ENCODE measurements at regions not wholly inside any gene's neighbourhood (a gene's known extent, or its start where the extent isn't known, plus 50 kb on each side); places are given as distances from the start of the nearest gene placed in this dataset.

DNA sequence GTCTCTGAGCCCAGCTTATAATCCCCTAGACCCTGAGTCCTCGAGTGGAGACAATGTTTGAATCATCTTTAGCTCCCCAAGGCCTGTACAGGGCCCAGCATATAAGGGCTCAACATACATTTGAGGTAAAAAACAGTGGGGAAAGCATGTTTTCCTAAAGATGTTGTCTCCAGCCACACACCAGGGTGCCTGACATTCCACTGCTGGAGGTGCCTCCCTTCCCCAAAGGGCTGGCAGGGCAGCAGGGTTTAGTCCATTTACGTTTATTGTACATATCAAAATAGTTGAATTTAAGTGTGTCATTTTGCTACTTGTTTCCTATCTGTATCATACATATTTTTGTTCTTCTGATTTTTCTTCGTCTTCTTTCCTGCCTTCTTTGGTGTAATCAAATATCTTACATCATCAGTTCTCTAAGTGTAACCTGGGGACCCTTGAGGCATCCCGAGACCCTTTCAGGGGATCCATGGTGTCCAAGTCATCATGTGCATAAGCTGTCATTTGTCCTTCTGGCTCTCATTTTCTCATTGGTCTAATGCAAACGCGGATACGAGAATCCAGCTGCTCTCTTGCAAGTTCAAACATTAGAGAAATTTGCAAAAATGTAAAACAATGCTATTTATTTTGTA, 101.6 kb downstream of the PDGFA start:
- no peak for ATAC-seq
- no peaks in the 10 kb centered on the region for H3K4me1 ChIP-seq (ENCODE audit: control insufficient read depth, insufficient read depth, low read length)
- no peak overlapping the region for H3K9ac ChIP-seq (ENCODE audit: control insufficient read depth, insufficient read depth, low read length)
- in situ Hi-C loops (cut with MboI), result no loop called here
- BruUV-seq (replicated peaks), result no TSS peak
- H3K36me3 ChIP-seq (ENCODE audit: control insufficient read depth in 2 of 2, insufficient read depth in 2 of 2, low read length in 1 of 2), result no peaks in the 10 kb centered on the region
- SMC1A ChIA-PET (ENCODE audit: uncharacterized antibody, unreplicated experiment), result no interaction called here
- H3K27me3 ChIP-seq (replicated peaks in 1 of 2; ENCODE audit: control insufficient read depth in 2 of 2, insufficient read depth in 2 of 2, low read length in 1 of 2), result no peaks in the 10 kb centered on the region
- DNase-seq (ENCODE audit: low read depth, low spot score), result no peak
- H3K79me2 ChIP-seq (ENCODE audit: control insufficient read depth, insufficient read depth, low read length), result no peaks in the 10 kb centered on the region
- no peaks in the 10 kb centered on the region for H4K20me1 ChIP-seq (ENCODE audit: control insufficient read depth, insufficient read depth)
- no peak overlapping the region for H2AFZ ChIP-seq (ENCODE audit: control insufficient read depth, low read depth, low read length)
- no peak overlapping the region for H3K4me2 ChIP-seq (ENCODE audit: control insufficient read depth, insufficient read depth)
- RAD21 ChIA-PET (ENCODE audit: unreplicated experiment), result interaction anchor here (1.2 kb wide), 1 partner anchor 11 kb away, joined by 3 read pairs; no protein-coding TSS in a partner anchor
- H3K9me3 ChIP-seq (replicated peaks; ENCODE audit: control insufficient read depth, insufficient read depth, low read length), result no peaks in the 10 kb centered on the region; the same call in 2 of the 3 replicates
- POLR2A ChIA-PET, result no interaction called here
- intact Hi-C loops (cut with micrococcal nuclease; ENCODE audit: unreplicated experiment), result no loop called here
- WGBS (ENCODE audit: insufficient coverage, insufficient replicate concordance, low lambda C conversion rate, missing lambda C conversion rate), result 58% methylated on average over 7 of the region's 7 CpGs
- FAIRE-seq, result no peak
- H3K27ac ChIP-seq (ENCODE audit: control insufficient read depth, insufficient read depth), result no peak overlapping the region
- H3K4me3 ChIP-seq, result no peak overlapping the region
- CTCF ChIA-PET, result no interaction called here
- TF ChIP-seq RBBP5 (conservative IDR thresholded peaks at IDR 0.05), result no peak
- TF ChIP-seq LARP7 (IDR thresholded peaks at IDR 0.05), result no peak
- no peak for TF ChIP-seq RFX5 (IDR thresholded peaks at IDR 0.05; ENCODE audit: low read depth, low read length)
- TF ChIP-seq NBN (IDR thresholded peaks at IDR 0.05), result no peak
- TF ChIP-seq, protein P1, sequence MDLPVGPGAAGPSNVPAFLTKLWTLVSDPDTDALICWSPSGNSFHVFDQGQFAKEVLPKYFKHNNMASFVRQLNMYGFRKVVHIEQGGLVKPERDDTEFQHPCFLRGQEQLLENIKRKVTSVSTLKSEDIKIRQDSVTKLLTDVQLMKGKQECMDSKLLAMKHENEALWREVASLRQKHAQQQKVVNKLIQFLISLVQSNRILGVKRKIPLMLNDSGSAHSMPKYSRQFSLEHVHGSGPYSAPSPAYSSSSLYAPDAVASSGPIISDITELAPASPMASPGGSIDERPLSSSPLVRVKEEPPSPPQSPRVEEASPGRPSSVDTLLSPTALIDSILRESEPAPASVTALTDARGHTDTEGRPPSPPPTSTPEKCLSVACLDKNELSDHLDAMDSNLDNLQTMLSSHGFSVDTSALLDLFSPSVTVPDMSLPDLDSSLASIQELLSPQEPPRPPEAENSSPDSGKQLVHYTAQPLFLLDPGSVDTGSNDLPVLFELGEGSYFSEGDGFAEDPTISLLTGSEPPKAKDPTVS (IDR thresholded peaks at IDR 0.05; ENCODE audit: low read depth, low read length), result no peak
- TF ChIP-seq JUND (IDR thresholded peaks at IDR 0.05; ENCODE audit: low read depth, low read length), result no peak
- no peak for TF ChIP-seq POU2F2 (IDR thresholded peaks at IDR 0.05; ENCODE audit: borderline replicate concordance, low read depth, low read length)
- TF ChIP-seq ZSCAN29 (IDR thresholded peaks at IDR 0.05), result no peak
- TF ChIP-seq HDAC6 (IDR thresholded peaks at IDR 0.05; ENCODE audit: unreplicated experiment), result no peak
- no peak for TF ChIP-seq SRF (IDR thresholded peaks at IDR 0.05; ENCODE audit: low read depth in 2 of 2, low read length in 2 of 2)
- no peak for TF ChIP-seq MEF2B (IDR thresholded peaks at IDR 0.05; ENCODE audit: partially characterized antibody, poor library complexity, severe bottlenecking)
- TF ChIP-seq, protein P2, sequence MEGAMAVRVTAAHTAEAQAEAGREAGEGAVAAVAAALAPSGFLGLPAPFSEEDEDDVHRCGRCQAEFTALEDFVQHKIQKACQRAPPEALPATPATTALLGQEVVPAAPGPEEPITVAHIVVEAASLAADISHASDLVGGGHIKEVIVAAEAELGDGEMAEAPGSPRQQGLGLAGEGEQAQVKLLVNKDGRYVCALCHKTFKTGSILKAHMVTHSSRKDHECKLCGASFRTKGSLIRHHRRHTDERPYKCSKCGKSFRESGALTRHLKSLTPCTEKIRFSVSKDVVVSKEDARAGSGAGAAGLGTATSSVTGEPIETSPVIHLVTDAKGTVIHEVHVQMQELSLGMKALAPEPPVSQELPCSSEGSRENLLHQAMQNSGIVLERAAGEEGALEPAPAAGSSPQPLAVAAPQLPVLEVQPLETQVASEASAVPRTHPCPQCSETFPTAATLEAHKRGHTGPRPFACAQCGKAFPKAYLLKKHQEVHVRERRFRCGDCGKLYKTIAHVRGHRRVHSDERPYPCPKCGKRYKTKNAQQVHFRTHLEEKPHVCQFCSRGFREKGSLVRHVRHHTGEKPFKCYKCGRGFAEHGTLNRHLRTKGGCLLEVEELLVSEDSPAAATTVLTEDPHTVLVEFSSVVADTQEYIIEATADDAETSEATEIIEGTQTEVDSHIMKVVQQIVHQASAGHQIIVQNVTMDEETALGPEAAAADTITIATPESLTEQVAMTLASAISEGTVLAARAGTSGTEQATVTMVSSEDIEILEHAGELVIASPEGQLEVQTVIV (IDR thresholded peaks at IDR 0.05; ENCODE audit: borderline replicate concordance, partially characterized antibody), result no peak
- TF ChIP-seq FOXK2 (IDR thresholded peaks at IDR 0.05), result no peak
- no peak for TF ChIP-seq ZNF622 (IDR thresholded peaks at IDR 0.05)
- TF ChIP-seq HDGF (IDR thresholded peaks at IDR 0.05), result no peak
- no peak for TF ChIP-seq CHD4 (IDR thresholded peaks at IDR 0.05)
- TF ChIP-seq KLF5 (IDR thresholded peaks at IDR 0.05; ENCODE audit: partially characterized antibody), result no peak
- no peak for TF ChIP-seq RAD51 (IDR thresholded peaks at IDR 0.05)
- TF ChIP-seq PAX5 (IDR thresholded peaks at IDR 0.05; ENCODE audit: borderline replicate concordance, low read depth, low read length), result no peak
- no peak for TF ChIP-seq SIN3A (IDR thresholded peaks at IDR 0.05; ENCODE audit: low read depth, low read length)

Data from GM12878 (cell line).